DOHH2 (cell line): ENCODE measurements at regions not wholly inside any gene's neighbourhood (a gene's known extent, or its start where the extent isn't known, plus 50 kb on each side); places are given as distances from the start of the nearest gene placed in this dataset.

Source experiments
- EZH2phosphoT487 ChIP-seq: fragments of 200-600 bp; sonication (generic); IDR thresholded peaks from 2 replicates; pipeline ENCODE4 v1.6.1; 2017; ENCODE audit warnings: borderline replicate concordance, mild to moderate bottlenecking, antibody characterized with exemption, low read length, moderate library complexity, mixed read lengths
- TF ChIP-seq, protein P1 (sequence below): fragments of 200-600 bp; sonication (generic); IDR thresholded peaks from one replicate; pipeline ENCODE4 v1.5.1; 2014; ENCODE audit warnings: antibody characterized with exemption, mild to moderate bottlenecking, low read depth, low read length; ENCODE audit not compliant: poor library complexity, severe bottlenecking

DNA sequence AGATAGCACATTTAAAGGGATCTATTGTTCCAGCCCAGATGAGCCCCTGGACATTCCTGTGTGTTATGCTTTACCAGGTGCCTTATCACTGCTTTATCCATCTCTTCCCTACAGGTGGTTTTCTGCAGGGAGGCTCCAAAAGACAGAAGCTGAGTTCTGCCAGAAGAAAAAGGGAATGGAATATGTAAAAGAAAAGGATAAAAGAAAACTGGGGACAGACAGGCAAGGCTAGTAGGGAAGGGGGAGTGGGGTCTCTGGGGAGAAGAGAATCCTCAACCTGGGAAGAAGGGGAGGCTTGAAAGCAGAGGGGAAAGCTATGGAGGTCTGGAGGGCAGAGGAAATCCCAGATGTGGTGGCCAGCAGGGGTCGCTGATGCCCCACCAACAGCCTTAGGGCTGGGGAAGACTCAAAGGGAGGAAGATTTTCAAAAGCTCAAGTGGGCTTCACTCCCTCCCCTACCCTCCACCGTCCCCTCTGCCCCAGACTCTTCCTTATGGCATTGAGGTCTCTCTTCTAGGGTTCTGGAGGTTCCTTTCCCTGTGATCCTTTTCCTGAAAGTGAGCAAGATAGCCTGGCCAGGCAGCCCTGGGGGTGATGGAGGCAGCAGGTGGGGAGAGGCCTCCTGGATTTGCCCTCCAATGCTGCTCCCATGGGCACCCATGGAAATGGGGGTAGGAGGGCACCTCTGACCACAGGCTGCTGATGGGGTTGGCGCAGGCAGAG is 178.1 kb upstream of the PKDCC start:
- TF ChIP-seq, protein P1, sequence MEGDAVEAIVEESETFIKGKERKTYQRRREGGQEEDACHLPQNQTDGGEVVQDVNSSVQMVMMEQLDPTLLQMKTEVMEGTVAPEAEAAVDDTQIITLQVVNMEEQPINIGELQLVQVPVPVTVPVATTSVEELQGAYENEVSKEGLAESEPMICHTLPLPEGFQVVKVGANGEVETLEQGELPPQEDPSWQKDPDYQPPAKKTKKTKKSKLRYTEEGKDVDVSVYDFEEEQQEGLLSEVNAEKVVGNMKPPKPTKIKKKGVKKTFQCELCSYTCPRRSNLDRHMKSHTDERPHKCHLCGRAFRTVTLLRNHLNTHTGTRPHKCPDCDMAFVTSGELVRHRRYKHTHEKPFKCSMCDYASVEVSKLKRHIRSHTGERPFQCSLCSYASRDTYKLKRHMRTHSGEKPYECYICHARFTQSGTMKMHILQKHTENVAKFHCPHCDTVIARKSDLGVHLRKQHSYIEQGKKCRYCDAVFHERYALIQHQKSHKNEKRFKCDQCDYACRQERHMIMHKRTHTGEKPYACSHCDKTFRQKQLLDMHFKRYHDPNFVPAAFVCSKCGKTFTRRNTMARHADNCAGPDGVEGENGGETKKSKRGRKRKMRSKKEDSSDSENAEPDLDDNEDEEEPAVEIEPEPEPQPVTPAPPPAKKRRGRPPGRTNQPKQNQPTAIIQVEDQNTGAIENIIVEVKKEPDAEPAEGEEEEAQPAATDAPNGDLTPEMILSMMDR, result peak; percentile 79
- no peak for TF ChIP-seq EZH2phosphoT487
